ENCODE measurements at regions not wholly inside any gene's neighbourhood (a gene's known extent, or its start where the extent isn't known, plus 50 kb on each side); places are given as distances from the start of the nearest gene placed in this dataset.
"Not testable (repeated sequence)": the region's sequence is repeated elsewhere in the genome, so short reads cannot be mapped to it uniquely, and the experiment has no call there.

GRCh38 chr16:22712471-22712870 is 101.5 kb upstream of the HS3ST2 start:
- Mint-ChIP-seq H3K36me3 (ENCODE audit: insufficient read depth) (no peaks in the 10 kb centered on the region), H3K27me3 (no peaks in the 10 kb centered on the region), H3K4me3 (ENCODE audit: low read depth) (no peak overlapping the region)

DNA sequence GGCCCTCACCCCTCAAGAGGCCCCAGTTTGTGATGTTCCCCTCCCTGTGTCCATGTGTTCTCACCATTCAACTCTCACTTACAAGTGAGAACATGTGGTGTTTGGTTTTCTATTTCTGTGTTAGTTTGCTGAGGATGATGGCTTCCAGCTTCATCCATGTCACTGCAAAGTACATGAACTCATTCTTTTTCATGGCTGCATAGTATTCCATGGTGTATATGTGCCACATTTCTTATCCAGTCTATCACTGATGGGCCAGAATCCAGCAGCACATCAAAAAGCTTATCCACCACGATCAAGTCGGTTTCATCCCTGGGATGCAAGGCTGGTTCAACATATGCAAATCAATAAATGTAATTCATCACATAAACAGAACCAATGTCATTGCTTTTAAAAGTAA is 95.4 kb upstream of the HS3ST2 start:
- not testable (repeated sequence) for H3K27ac Mint-ChIP-seq; H3K36me3 Mint-ChIP-seq (ENCODE audit: insufficient read depth); H3K4me3 Mint-ChIP-seq (ENCODE audit: low read depth); H3K9me3 Mint-ChIP-seq (ENCODE audit: low read depth); H3K4me1 Mint-ChIP-seq (ENCODE audit: low read depth); H3K27me3 Mint-ChIP-seq; DNase-seq (ENCODE audit: low spot score, unreplicated experiment)

More at GRCh38 chr16:22712471-22712870, 101.5 kb upstream of the HS3ST2 start:
- Mint-ChIP-seq H3K27ac (no peak overlapping the region), H3K9me3 (ENCODE audit: low read depth) (peaks cover 7% of the 10 kb centered on the region), H3K4me1 (ENCODE audit: low read depth) (no peaks in the 10 kb centered on the region)
- TF ChIP-seq, protein P1, sequence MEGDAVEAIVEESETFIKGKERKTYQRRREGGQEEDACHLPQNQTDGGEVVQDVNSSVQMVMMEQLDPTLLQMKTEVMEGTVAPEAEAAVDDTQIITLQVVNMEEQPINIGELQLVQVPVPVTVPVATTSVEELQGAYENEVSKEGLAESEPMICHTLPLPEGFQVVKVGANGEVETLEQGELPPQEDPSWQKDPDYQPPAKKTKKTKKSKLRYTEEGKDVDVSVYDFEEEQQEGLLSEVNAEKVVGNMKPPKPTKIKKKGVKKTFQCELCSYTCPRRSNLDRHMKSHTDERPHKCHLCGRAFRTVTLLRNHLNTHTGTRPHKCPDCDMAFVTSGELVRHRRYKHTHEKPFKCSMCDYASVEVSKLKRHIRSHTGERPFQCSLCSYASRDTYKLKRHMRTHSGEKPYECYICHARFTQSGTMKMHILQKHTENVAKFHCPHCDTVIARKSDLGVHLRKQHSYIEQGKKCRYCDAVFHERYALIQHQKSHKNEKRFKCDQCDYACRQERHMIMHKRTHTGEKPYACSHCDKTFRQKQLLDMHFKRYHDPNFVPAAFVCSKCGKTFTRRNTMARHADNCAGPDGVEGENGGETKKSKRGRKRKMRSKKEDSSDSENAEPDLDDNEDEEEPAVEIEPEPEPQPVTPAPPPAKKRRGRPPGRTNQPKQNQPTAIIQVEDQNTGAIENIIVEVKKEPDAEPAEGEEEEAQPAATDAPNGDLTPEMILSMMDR (IDR thresholded peaks at IDR 0.05; ENCODE audit: unreplicated experiment): no peak
- DNase-seq (ENCODE audit: low spot score, unreplicated experiment): no peak

DNA sequence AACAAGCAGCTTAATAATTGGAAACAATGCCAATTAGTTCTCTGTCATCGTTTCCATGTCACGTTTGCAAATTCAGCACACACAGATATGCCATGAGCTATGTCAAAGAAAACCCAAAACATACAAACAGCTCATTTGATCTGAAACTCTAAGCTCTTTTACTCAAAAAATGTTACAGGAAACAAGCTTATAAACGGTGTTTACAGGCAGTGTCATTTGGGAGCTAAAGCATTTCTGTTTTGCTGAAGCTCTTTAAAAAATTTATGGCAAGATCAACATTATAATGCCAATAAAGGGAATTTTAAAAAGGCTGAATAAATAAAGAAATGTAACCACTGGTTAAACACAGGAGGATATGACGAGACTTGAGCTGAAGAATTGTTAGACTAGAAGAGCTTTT is 94.0 kb upstream of the HS3ST2 start:
- H3K27ac Mint-ChIP-seq: no peak overlapping the region
- no peak for DNase-seq (ENCODE audit: low spot score, unreplicated experiment)
- H3K9me3 Mint-ChIP-seq (ENCODE audit: low read depth): peaks cover 3% of the 10 kb centered on the region
- no peaks in the 10 kb centered on the region for H3K4me1 Mint-ChIP-seq (ENCODE audit: low read depth)
- H3K27me3 Mint-ChIP-seq: peaks cover 9% of the 10 kb centered on the region
- TF ChIP-seq, protein P1 (IDR thresholded peaks at IDR 0.05; ENCODE audit: unreplicated experiment): no peak
- no peak overlapping the region for H3K4me3 Mint-ChIP-seq (ENCODE audit: low read depth)
- H3K36me3 Mint-ChIP-seq (ENCODE audit: insufficient read depth): no peaks in the 10 kb centered on the region

DNA sequence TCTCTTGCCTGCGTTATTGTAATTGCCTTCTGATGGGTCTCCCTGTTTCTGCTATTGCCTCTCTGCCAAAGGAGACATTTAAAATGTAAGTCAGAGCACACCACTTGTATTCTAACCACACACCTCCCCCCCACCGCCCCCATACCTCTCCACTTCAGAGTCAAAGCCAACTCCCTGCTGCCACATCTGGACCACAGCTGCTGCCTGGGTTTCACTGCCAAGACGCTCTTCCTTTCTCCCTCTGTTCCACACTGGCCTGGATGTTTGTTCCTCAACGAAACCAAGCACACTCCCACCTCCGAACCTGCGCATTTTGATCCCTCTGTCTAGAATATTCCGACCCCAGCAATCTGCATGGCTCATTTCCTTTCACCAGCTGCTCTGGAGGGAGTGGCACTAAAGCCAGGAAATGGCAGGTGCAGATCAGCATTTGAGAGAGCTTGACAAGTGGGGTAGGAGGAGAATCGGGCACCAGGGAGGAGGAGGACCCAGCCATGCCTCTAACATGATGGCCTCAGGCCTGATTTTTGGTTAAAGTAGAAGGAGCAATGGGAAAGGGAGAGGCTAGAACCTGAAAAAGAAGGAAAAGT is 92.4 kb upstream of the HS3ST2 start:
- DNase-seq (ENCODE audit: low spot score, unreplicated experiment): no peak
- TF ChIP-seq, protein P1 (IDR thresholded peaks at IDR 0.05; ENCODE audit: unreplicated experiment): no peak
- Mint-ChIP-seq H3K27ac (no peak overlapping the region), H3K36me3 (ENCODE audit: insufficient read depth) (no peaks in the 10 kb centered on the region), H3K4me1 (ENCODE audit: low read depth) (no peaks in the 10 kb centered on the region), H3K9me3 (ENCODE audit: low read depth) (peaks cover 3% of the 10 kb centered on the region), H3K4me3 (ENCODE audit: low read depth) (no peak overlapping the region), H3K27me3 (peaks cover 15% of the 10 kb centered on the region)

DNA sequence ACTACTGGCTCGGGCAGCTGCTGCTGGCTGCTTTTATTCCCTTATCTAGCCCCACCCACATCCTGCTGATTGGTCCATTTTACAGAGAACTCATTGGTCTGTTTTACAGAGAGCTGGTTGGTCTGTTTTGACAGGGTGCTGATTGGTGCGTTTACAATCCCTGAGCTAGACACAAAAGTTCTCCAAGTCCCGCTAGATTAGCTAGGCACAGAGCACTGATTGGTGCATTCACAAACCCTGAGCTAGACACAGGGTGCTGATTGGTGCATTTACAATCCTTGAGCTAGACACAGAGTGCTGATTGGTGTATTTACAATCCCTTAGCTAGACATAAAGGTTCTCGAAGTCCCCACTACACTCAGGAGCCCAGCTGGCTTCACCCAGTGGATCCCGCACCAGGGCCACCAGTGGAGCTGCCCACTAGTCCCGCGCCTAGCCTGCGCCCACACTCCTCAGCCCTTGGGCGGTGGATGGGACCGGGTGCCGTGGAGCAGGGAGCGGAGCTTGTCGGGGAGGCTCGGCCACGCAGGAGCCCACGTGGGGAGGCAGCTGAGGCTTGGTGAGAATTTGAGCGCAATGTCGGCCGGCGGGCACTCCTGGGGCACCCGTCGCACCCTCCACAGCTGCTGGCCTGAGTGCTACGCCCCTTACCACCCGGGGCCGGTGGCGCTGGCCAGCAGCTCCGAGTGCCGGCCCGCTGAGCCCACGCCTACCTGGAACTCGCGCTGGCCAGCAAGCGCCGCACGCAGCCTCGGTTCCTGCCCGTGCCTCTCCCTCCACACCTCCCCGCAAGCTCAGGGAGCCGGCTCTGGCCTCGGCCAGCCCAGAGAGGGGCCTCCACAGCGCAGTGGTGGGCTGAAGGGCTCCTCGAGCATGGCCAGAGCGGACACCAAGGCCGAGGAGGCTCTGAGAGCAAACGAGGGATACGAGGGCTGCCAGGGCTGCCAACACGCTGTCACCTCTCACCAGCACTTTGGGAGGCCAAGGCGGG is 91.1 kb upstream of the HS3ST2 start:
- H3K27me3 Mint-ChIP-seq: peaks cover 17% of the 10 kb centered on the region
- not testable (repeated sequence) for H3K9me3 Mint-ChIP-seq (ENCODE audit: low read depth); H3K4me3 Mint-ChIP-seq (ENCODE audit: low read depth); H3K27ac Mint-ChIP-seq; H3K36me3 Mint-ChIP-seq (ENCODE audit: insufficient read depth); H3K4me1 Mint-ChIP-seq (ENCODE audit: low read depth); DNase-seq (ENCODE audit: low spot score, unreplicated experiment)

- DNase-seq (ENCODE audit: low spot score, unreplicated experiment): no peak
- TF ChIP-seq, protein P1 (IDR thresholded peaks at IDR 0.05; ENCODE audit: unreplicated experiment): no peak
- Mint-ChIP-seq H3K27me3 (peaks cover 17% of the 10 kb centered on the region), H3K4me3 (ENCODE audit: low read depth) (no peak overlapping the region), H3K4me1 (ENCODE audit: low read depth) (peaks cover 3% of the 10 kb centered on the region), H3K27ac (no peak overlapping the region), H3K36me3 (ENCODE audit: insufficient read depth) (no peaks in the 10 kb centered on the region), H3K9me3 (ENCODE audit: low read depth) (no peaks in the 10 kb centered on the region)
Measured at GRCh38 chr16:22726868-22727267, 87.1 kb upstream of the HS3ST2 start.

Data from progenitor cell of endocrine pancreas (in vitro differentiated cells).